SK-N-SH (cell line): ENCODE measurements at regions not wholly inside any gene's neighbourhood (a gene's known extent, or its start where the extent isn't known, plus 50 kb on each side); places are given as distances from the start of the nearest gene placed in this dataset.

Source experiments
- CTCF ChIA-PET: fragments of 300-600, 350-600 bp; formaldehyde crosslinking; extraction: SDS; loops from one replicate; lab custom pipeline; 2021; lab: Yijun Ruan, JAX
- POLR2A ChIA-PET: fragments of 350-600 bp; sonication (Branson Sonifier 250); formaldehyde crosslinking; extraction: SDS; loops from one replicate; lab custom pipeline; 2020; ENCODE audit warnings: antibody characterized with exemption, inconsistent platforms; lab: Yijun Ruan, JAX
- DNase-seq: peaks from one replicate; pipeline ENCODE4 v3.0.0; 2012
- H2AFZ ChIP-seq: fragments of 200-600 bp; sonication (generic); 2 replicates; pipeline ENCODE4 v1.8.1; 2016; ENCODE audit warnings: antibody characterized with exemption, mild to moderate bottlenecking, low read depth
- H3F3A ChIP-seq: fragments of 200-600 bp; sonication (generic); replicated peaks from 2 replicates; pipeline ENCODE3; 2016; ENCODE audit warnings: antibody characterized with exemption, mild to moderate bottlenecking; ENCODE audit not compliant: insufficient read depth
- H3K27ac ChIP-seq, 2 experiments: fragments of 200-500 bp in 1 of 2; fragments of 200-600 bp in 1 of 2; sonication (Bioruptor generic) in 1 of 2; sonication (generic), shearing (Covaris generic) in 1 of 2; 2 replicates each; pipeline versions ENCODE4 v1.5.1 to v1.6.1; 2014 to 2016; ENCODE audit warnings: low read depth in 2 of 2, inconsistent platforms in 1 of 2, low read length in 1 of 2, mild to moderate bottlenecking in 1 of 2, mixed read lengths in 1 of 2
- H3K27me3 ChIP-seq: fragments of 200-600 bp; sonication (generic), shearing (Covaris generic); 2 replicates; pipeline ENCODE4 v1.6.1; 2016; ENCODE audit warnings: mixed run types; ENCODE audit not compliant: insufficient read depth
- H3K36me3 ChIP-seq, 2 experiments: fragments of 200-500 bp in 1 of 2; fragments of 200-600 bp in 1 of 2; sonication (Bioruptor generic) in 1 of 2; sonication (generic) in 1 of 2; replicated peaks in 1 of 2; 2 replicates each; pipeline versions ENCODE3 to v1.5.1; 2014 to 2016; ENCODE audit warnings: low read length in 1 of 2, mild to moderate bottlenecking in 1 of 2; ENCODE audit not compliant: insufficient read depth in 2 of 2, control insufficient read depth in 1 of 2
- H3K4me1 ChIP-seq, 2 experiments: fragments of 200-500 bp in 1 of 2; fragments of 200-600 bp in 1 of 2; sonication (Bioruptor generic) in 1 of 2; sonication (generic), shearing (Covaris generic) in 1 of 2; 2 replicates each; pipeline versions ENCODE4 v1.5.1 to v1.6.1; 2014 to 2016; ENCODE audit warnings: low read depth in 1 of 2, low read length in 1 of 2, mixed run types in 1 of 2; ENCODE audit not compliant: insufficient read depth in 2 of 2, control insufficient read depth in 1 of 2
- H3K4me2 ChIP-seq: fragments of 200-600 bp; sonication (generic), shearing (Covaris generic); 2 replicates; pipeline ENCODE4 v1.6.1; 2017; ENCODE audit warnings: mixed run types
- H3K4me3 ChIP-seq, 2 experiments: fragments of 200-500 bp in 1 of 2; fragments of 200-600 bp in 1 of 2; sonication (Bioruptor generic) in 1 of 2; sonication (generic), shearing (Covaris generic) in 1 of 2; 2 replicates each; pipeline versions ENCODE4 v1.5.1 to v1.8.1; 2014 to 2016; ENCODE audit warnings: low read depth in 2 of 2, inconsistent platforms in 1 of 2, low read length in 1 of 2, mild to moderate bottlenecking in 1 of 2, mixed read lengths in 1 of 2, moderate library complexity in 1 of 2
- H3K79me2 ChIP-seq: fragments of 200-600 bp; sonication (generic); 2 replicates; pipeline ENCODE4 v1.8.1; 2017; ENCODE audit warnings: mild to moderate bottlenecking; ENCODE audit not compliant: insufficient read depth
- H3K9ac ChIP-seq: fragments of 200-600 bp; sonication (generic); 2 replicates; pipeline ENCODE4 v1.6.1; 2017; ENCODE audit warnings: mixed run types
- H3K9me2 ChIP-seq: fragments of 200-600 bp; sonication (generic); 2 replicates; pipeline ENCODE4 v1.6.1; 2017; ENCODE audit warnings: mixed run types
- H3K9me3 ChIP-seq: fragments of 200-600 bp; sonication (generic); 2 replicates; pipeline ENCODE4 v1.6.1; 2017; ENCODE audit warnings: mixed run types, mild to moderate bottlenecking, moderate library complexity
- H4K20me1 ChIP-seq: fragments of 200-600 bp; sonication (generic); 2 replicates; pipeline ENCODE4 v1.6.1; 2017; ENCODE audit warnings: mild to moderate bottlenecking, mixed run types; ENCODE audit not compliant: insufficient read depth
- CHD2 ChIP-seq: fragments of 150-350 bp; IDR thresholded peaks from 2 replicates; pipeline ENCODE4 v1.6.1; 2018; ENCODE audit warnings: low read length; ENCODE audit not compliant: partially characterized antibody
- ELF1 ChIP-seq: IDR thresholded peaks from 2 replicates; pipeline ENCODE4 v1.4.0; 2012
- EP300 ChIP-seq, 2 experiments: IDR thresholded peaks; 2 replicates each; pipeline versions ENCODE4 v1.4.0 to v1.6.1; 2012; ENCODE audit warnings: borderline replicate concordance in 1 of 2, low read depth in 1 of 2, low read length in 1 of 2
- FOXJ3 ChIP-seq: sonication (generic); formaldehyde crosslinking; IDR thresholded peaks from 2 replicates; pipeline ENCODE4 v1.5.1; 2020; ENCODE audit warnings: mild to moderate bottlenecking, missing genetic modification reagents
- GATA2 ChIP-seq: sonication (generic); formaldehyde crosslinking; IDR thresholded peaks from 2 replicates; pipeline ENCODE4 v1.5.0; 2020; ENCODE audit warnings: mild to moderate bottlenecking, missing genetic modification reagents
- IRF3 ChIP-seq: fragments of 150-350 bp; IDR thresholded peaks from 2 replicates; pipeline ENCODE4 v1.6.1; 2016; ENCODE audit warnings: mild to moderate bottlenecking, low read depth, low read length
- MEF2A ChIP-seq: IDR thresholded peaks from 2 replicates; pipeline ENCODE4 v1.4.0; 2012; ENCODE audit warnings: low read depth, borderline replicate concordance
- MXI1 ChIP-seq: IDR thresholded peaks from 2 replicates; pipeline ENCODE4 v1.6.1; 2012; ENCODE audit warnings: mild to moderate bottlenecking, low read depth, low read length, improper control_type of control experiment
- NFIC ChIP-seq: IDR thresholded peaks from 2 replicates; pipeline ENCODE4 v1.4.0; 2012; ENCODE audit warnings: borderline replicate concordance
- NRF1 ChIP-seq: IDR thresholded peaks from 2 replicates; pipeline ENCODE4 v1.6.1; 2012; ENCODE audit warnings: low read depth, mild to moderate bottlenecking, low read length
- PBX3 ChIP-seq: IDR thresholded peaks from 2 replicates; pipeline ENCODE4; 2012
- POLR2AphosphoS5 ChIP-seq: IDR thresholded peaks from 2 replicates; pipeline ENCODE4 v1.6.1; 2012; ENCODE audit warnings: low read depth, low read length
- RAD21 ChIP-seq: IDR thresholded peaks from 2 replicates; pipeline ENCODE4 v1.6.1; 2012; ENCODE audit warnings: mild to moderate bottlenecking, low read length
- RXRA ChIP-seq: IDR thresholded peaks from 2 replicates; pipeline ENCODE4 v1.4.0; 2012; ENCODE audit warnings: low read depth, mild to moderate bottlenecking, borderline replicate concordance
- SIN3A ChIP-seq: IDR thresholded peaks from 2 replicates; pipeline ENCODE4 v1.6.1; 2012; ENCODE audit warnings: low read depth, mild to moderate bottlenecking, low read length, moderate library complexity, borderline replicate concordance
- TCF12 ChIP-seq: IDR thresholded peaks from 2 replicates; pipeline ENCODE4 v1.4.0; 2012
- USF1 ChIP-seq: IDR thresholded peaks from 2 replicates; pipeline ENCODE4 v1.4.0; 2012; ENCODE audit warnings: low read depth, borderline replicate concordance
- YY1 ChIP-seq: IDR thresholded peaks from 2 replicates; pipeline ENCODE4 v1.4.0; 2012; ENCODE audit warnings: low read depth, mild to moderate bottlenecking
- WGBS: methylation state at CpG from one replicate; pipeline ENCODE4 v1.1.6; 2017; ENCODE audit warnings: low lambda C conversion rate; 5-methylcytosine and 5-hydroxymethylcytosine counted together

DNA sequence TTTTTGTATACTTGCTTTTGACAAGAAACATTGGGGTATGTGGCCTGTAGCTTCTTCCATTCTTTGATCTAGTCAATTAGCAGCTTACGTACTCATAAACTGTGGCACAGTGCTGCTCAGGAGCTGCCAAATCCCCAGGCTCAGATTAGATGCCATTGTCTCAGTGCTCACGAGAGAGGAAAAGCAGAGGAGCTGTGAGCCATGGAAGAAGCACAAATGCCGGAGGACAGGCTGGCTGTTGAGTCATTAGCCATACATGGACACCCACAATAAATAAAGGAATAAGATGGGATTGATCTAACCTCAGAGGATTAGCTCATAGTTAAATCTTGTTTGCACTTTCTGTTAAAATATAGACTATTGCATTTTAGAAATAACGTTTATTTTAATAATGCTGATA, 121.7 kb downstream of the POSTN start:
- CTCF ChIA-PET, result no interaction called here
- Histone ChIP-seq H2AFZ (peak overlapping the region; percentile 68), H3K27ac (peak overlapping the region in 1 of 2 experiments; percentile 68; a peak in 2 of 4 replicates), H3K9me3 (no peaks in the 10 kb centered on the region), H3K9me2 (no peaks in the 10 kb centered on the region), H4K20me1 (no peaks in the 10 kb centered on the region), H3K4me3 (no peak overlapping the region), H3K36me3 (no peaks in the 10 kb centered on the region), H3K4me1 (peaks cover 0 to 14% of the 10 kb centered on the region in 2 experiments; a peak in 3 of 4 replicates), H3F3A (peaks cover 23% of the 10 kb centered on the region), H3K27me3 (no peaks in the 10 kb centered on the region), H3K4me2 (0 out of 2 replicates have a peak overlapping the region, but pooled peaks have one; percentile 48), H3K79me2 (no peaks in the 10 kb centered on the region), H3K9ac (peak overlapping the region; percentile 30; the same call in 1 of the 2 replicates)
- TF ChIP-seq RXRA, result no peak
- no peak for TF ChIP-seq SIN3A
- TF ChIP-seq PBX3, result no peak
- TF ChIP-seq GATA2 (CRISPR knock-in tag), result no peak
- TF ChIP-seq RAD21, result no peak
- TF ChIP-seq MXI1, result no peak
- TF ChIP-seq TCF12, result no peak
- no peak for TF ChIP-seq EP300 (IDR thresholded peaks at IDR 0.05; ENCODE audit: borderline replicate concordance in 1 of 2, low read depth in 1 of 2, low read length in 1 of 2)
- no peak for TF ChIP-seq USF1
- no peak for TF ChIP-seq YY1
- DNase-seq, result no peak
- WGBS, result 17% methylated on average over 4 of the region's 4 CpGs
- POLR2A ChIA-PET, result no interaction called here

DNA sequence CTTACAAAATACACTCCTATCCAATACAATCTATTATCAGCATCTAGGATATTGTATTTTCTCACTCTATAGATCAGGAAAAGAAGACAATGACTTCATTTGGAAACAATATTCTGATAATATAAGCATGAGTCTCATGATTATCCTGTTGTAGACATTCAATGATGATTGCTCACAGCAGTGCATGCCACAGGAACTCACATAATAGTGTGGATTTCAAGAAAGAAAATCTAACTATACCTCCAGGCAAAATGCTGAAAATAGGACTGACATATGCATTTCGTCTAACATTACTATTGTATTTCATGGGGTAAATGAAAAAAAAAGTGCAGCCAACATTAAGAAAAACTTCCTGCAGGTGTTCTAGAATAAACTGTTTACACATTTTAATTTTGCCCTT, 122.6 kb downstream of the POSTN start:
- no peaks in the 10 kb centered on the region for H3K79me2 ChIP-seq
- peak overlapping the region; percentile 30; the same call in 1 of the 2 replicates for H3K9ac ChIP-seq
- peaks cover 15% of the 10 kb centered on the region for H3F3A ChIP-seq
- DNase-seq, result no peak
- H3K4me1 ChIP-seq, result peaks cover 0 to 14% of the 10 kb centered on the region in 2 experiments; a peak in 2 of 4 replicates
- H2AFZ ChIP-seq, result no peak overlapping the region
- H3K36me3 ChIP-seq, result no peaks in the 10 kb centered on the region
- 9% methylated on average over 1 of the region's 1 CpG for WGBS
- no peaks in the 10 kb centered on the region for H3K27me3 ChIP-seq
- no peaks in the 10 kb centered on the region for H3K9me2 ChIP-seq
- H3K27ac ChIP-seq, result peak overlapping the region in 1 of 2 experiments; percentile 68; a peak in 2 of 4 replicates
- POLR2A ChIA-PET, result no interaction called here
- H4K20me1 ChIP-seq, result no peaks in the 10 kb centered on the region
- H3K4me3 ChIP-seq, result no peak overlapping the region
- H3K9me3 ChIP-seq, result no peaks in the 10 kb centered on the region
- TF ChIP-seq NRF1 (no peak), MXI1 (no peak), GATA2 (CRISPR knock-in tag) (no peak), SIN3A (no peak), TCF12 (no peak), ELF1 (no peak), CHD2 (no peak), FOXJ3 (CRISPR knock-in tag) (no peak), POLR2AphosphoS5 (no peak), MEF2A (no peak), EP300 (IDR thresholded peaks at IDR 0.05; ENCODE audit: borderline replicate concordance in 1 of 2, low read depth in 1 of 2, low read length in 1 of 2) (no peak), NFIC (no peak), IRF3 (no peak), PBX3 (no peak)
- TF ChIP-seq, all 33 proteins: peak for 0
- CTCF ChIA-PET, result no interaction called here
- H3K4me2 ChIP-seq, result no peak overlapping the region
